Right lobe of liver (tissue), 6 donors: ENCODE measurements at regions not wholly inside any gene's neighbourhood (a gene's known extent, or its start where the extent isn't known, plus 50 kb on each side); places are given as distances from the start of the nearest gene placed in this dataset.

ENCODE experiments used
- ATAC-seq, 4 donors: fragments of 200-7000 bp; cut with Tn5 transposase; one replicate each; pipeline ENCODE4 v1.9.1; 2020; ENCODE audit warnings: mild to moderate bottlenecking in 4 of 4, moderate library complexity in 4 of 4
- DNase-seq, 3 donors: peaks; one replicate each; pipeline ENCODE4 v3.0.0-alpha.2; 2020
- H3K27ac ChIP-seq, 3 donors: fragments of 200-600 bp; one replicate each; pipeline ENCODE4 v1.8.0; 2022
- H3K27me3 ChIP-seq, 2 donors: fragments of 200-600 bp; one replicate each; pipeline ENCODE4 v1.8.0; 2022
- H3K36me3 ChIP-seq, 4 donors: fragments of 200-600 bp; sonication (generic) in 1 of 4; one replicate each; pipeline versions ENCODE4 v1.5.1 to v1.8.0; 2017 to 2022; ENCODE audit warnings: control low read depth in 1 of 4
- H3K4me1 ChIP-seq, 4 donors: fragments of 200-600 bp; sonication (generic) in 1 of 4; one replicate each; pipeline versions ENCODE4 v1.5.1 to v1.8.0; 2017 to 2022; ENCODE audit warnings: control low read depth in 1 of 4
- H3K4me3 ChIP-seq, 3 donors: fragments of 200-600 bp; one replicate each; pipeline ENCODE4 v1.8.0; 2022
- H3K9me3 ChIP-seq, 4 donors: fragments of 200-600 bp; sonication (generic) in 1 of 4; one replicate each; pipeline versions ENCODE4 v1.5.1 to v1.8.0; 2017 to 2022; ENCODE audit warnings: control low read depth in 1 of 4
- POLR2A ChIP-seq: fragments of 450-650 bp; IDR thresholded peaks from one replicate; pipeline ENCODE4 v1.6.1; 2017; ENCODE audit warnings: antibody characterized with exemption, mild to moderate bottlenecking
- WGBS: methylation state at CpG from one replicate; pipeline ENCODE4 v1.1.6; 2018; ENCODE audit warnings: low coverage, low lambda C conversion rate; ENCODE audit not compliant: insufficient coverage; ENCODE audit errors: missing lambda C conversion rate; 5-methylcytosine and 5-hydroxymethylcytosine counted together
- intact Hi-C, 2 donors: fragments of 100-400 bp; cut with DNase I; formaldehyde crosslinking; loops; one replicate each; pipeline versions ENCODE4 v1.11.2 to v1.14.1; 2022
- TF ChIP-seq, protein P1 (sequence below), 4 donors: fragments of 200-600 bp in 3 of 4; fragments of 450-650 bp in 1 of 4; IDR thresholded peaks; one replicate each; pipeline versions ENCODE4 v1.5.1 to v1.8.0; 2016 to 2022; ENCODE audit warnings: antibody characterized with exemption in 4 of 4, mild to moderate bottlenecking in 2 of 4
- donor health status: DM: no; HTN: yes; CAD: no.
- donor health status: DM: no; HTN: no; CAD: no.
- donor health status: DM: no; HTN: no; CAD: no.
- donor health status: DM: no; HTN: yes; CAD: no.
- donor health status: DM: no; HTN: yes; CAD: no.

DNA sequence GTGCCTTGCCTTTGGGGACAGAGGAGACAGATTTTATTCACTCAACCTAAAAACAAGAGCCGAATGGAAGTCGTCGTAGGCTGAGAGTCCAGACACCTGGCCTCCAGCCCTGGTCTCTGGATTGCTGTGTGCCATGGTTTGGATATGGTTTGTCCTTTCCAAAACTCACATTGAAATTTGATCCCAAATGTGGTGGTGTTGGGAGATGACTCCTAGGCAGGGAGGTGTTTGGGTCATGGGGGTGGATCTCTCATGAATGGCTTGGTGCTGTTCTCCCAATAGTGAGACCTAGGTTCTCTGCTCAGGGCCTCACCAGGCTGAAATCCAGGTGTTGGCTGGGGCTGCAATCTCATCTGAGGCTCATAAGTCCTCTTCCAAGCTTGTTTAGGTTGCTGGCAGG is 75.5 kb downstream of the FOXD2 start:
- Histone ChIP-seq H3K27ac (no peak overlapping the region), H3K27me3 (no peaks in the 10 kb centered on the region), H3K9me3 (no peaks in the 10 kb centered on the region), H3K36me3 (no peaks in the 10 kb centered on the region), H3K4me1 (peaks cover 0 to 11% (median 5%) of the 10 kb centered on the region in 4 donors), H3K4me3 (no peak overlapping the region)
- 78% methylated on average over 3 of the region's 3 CpGs for WGBS
- DNase-seq, result peak in 1 of 3 donors; percentile 60
- TF ChIP-seq, protein P1, sequence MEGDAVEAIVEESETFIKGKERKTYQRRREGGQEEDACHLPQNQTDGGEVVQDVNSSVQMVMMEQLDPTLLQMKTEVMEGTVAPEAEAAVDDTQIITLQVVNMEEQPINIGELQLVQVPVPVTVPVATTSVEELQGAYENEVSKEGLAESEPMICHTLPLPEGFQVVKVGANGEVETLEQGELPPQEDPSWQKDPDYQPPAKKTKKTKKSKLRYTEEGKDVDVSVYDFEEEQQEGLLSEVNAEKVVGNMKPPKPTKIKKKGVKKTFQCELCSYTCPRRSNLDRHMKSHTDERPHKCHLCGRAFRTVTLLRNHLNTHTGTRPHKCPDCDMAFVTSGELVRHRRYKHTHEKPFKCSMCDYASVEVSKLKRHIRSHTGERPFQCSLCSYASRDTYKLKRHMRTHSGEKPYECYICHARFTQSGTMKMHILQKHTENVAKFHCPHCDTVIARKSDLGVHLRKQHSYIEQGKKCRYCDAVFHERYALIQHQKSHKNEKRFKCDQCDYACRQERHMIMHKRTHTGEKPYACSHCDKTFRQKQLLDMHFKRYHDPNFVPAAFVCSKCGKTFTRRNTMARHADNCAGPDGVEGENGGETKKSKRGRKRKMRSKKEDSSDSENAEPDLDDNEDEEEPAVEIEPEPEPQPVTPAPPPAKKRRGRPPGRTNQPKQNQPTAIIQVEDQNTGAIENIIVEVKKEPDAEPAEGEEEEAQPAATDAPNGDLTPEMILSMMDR (IDR thresholded peaks at IDR 0.05), result no peak
- no peak for TF ChIP-seq POLR2A
- intact Hi-C loops, result no loop called here
- peak in 3 of 4 donors; percentile 5 to 43 (median 11) for ATAC-seq

DNA sequence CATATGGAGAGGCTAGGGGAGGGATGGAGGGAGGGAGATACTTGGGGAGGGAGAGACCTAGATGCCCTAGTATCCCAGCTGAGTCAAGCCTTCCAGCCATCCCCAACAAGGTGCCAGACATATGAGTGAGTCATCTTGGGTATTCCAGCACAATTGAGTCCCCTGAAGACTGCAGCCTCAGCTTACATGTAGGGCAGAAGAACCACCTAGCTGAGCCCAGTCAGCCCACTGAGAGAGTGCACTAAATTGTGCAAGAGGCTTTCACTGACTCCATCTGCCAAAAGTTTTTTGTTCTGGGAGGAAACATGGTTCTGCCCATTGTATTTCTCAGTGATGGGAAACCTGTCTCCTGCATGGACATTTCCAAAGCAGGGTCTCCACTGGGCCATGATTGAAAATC is 76.4 kb downstream of the FOXD2 start:
- Histone ChIP-seq H3K36me3 (no peaks in the 10 kb centered on the region), H3K9me3 (no peaks in the 10 kb centered on the region), H3K4me1 (peaks cover 0 to 3% (median 1%) of the 10 kb centered on the region in 4 donors), H3K27ac (no peak overlapping the region), H3K27me3 (no peaks in the 10 kb centered on the region), H3K4me3 (no peak overlapping the region)
- intact Hi-C loops, result no loop called here
- no peak for TF ChIP-seq POLR2A
- TF ChIP-seq, protein P1 (IDR thresholded peaks at IDR 0.05), result no peak
- ATAC-seq (no peak), DNase-seq (no peak)

GRCh38 chr1:47515164-47515789 is 77.4 kb downstream of the FOXD2 start:
- Histone ChIP-seq H3K4me3 (no peak overlapping the region), H3K9me3 (no peaks in the 10 kb centered on the region), H3K36me3 (no peaks in the 10 kb centered on the region), H3K27me3 (no peaks in the 10 kb centered on the region), H3K4me1 (no peaks in the 10 kb centered on the region), H3K27ac (no peak overlapping the region)
- WGBS, result 70% methylated on average over 4 of the region's 8 CpGs
- ATAC-seq (no peak), DNase-seq (no peak)
- TF ChIP-seq POLR2A, result no peak
- TF ChIP-seq, protein P1 (IDR thresholded peaks at IDR 0.05), result no peak
- intact Hi-C loops, result no loop called here

DNA sequence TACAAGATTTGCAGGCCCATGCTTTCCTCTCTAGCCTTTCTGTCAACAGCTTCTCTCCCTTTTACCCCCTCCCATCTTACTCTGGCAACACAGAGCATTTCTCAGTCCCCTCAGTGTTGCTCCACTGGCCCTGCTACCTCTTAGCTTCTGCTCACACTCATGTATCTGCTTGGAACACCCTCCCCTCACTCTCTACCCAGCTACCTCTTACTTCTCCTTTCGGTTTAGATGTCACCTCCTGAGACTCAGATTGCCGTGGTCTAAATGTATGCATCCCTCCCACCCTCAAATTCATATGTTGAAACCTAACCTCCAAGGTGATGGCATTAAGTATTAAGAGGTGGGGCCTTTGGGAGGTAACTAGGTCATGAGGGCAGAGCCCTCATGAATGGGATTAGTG is 80.1 kb downstream of the FOXD2 start:
- Histone ChIP-seq H3K4me1 (peaks cover 0 to 20% (median 10%) of the 10 kb centered on the region in 4 donors), H3K27ac (no peak overlapping the region), H3K27me3 (no peaks in the 10 kb centered on the region), H3K4me3 (no peak overlapping the region), H3K9me3 (no peaks in the 10 kb centered on the region), H3K36me3 (no peaks in the 10 kb centered on the region)
- no peak for DNase-seq
- intact Hi-C loops, result no loop called here
- ATAC-seq, result no peak
- TF ChIP-seq POLR2A, result no peak
- TF ChIP-seq, protein P1 (IDR thresholded peaks at IDR 0.05), result no peak
- 68% methylated on average over 2 of the region's 2 CpGs for WGBS

- Histone ChIP-seq H3K27me3 (no peaks in the 10 kb centered on the region), H3K9me3 (no peaks in the 10 kb centered on the region), H3K36me3 (no peaks in the 10 kb centered on the region), H3K4me3 (no peak overlapping the region), H3K27ac (no peak overlapping the region), H3K4me1 (peaks cover 0 to 36% (median 15%) of the 10 kb centered on the region in 4 donors)
- DNase-seq (no peak), ATAC-seq (no peak)
- intact Hi-C loops, result no loop called here
- no peak for TF ChIP-seq POLR2A
- TF ChIP-seq, protein P1 (IDR thresholded peaks at IDR 0.05), result no peak
- WGBS, result 80% methylated on average over 1 of the region's 4 CpGs
These were observed 81.6 kb downstream of the FOXD2 start for GRCh38 chr1:47519491-47519890.
